ENCODE measurements at regions not wholly inside any gene's neighbourhood (a gene's known extent, or its start where the extent isn't known, plus 50 kb on each side); places are given as distances from the start of the nearest gene placed in this dataset.

- TF ChIP-seq CTCF (conservative IDR thresholded peaks at IDR 0.05 in 1 of 2, IDR thresholded peaks at IDR 0.05 in 1 of 2; ENCODE audit: low read depth in 1 of 2, low read length in 2 of 2) (no peak), EZH2 (IDR thresholded peaks at IDR 0.05; ENCODE audit: low read length, missing control alignments) (no peak)
- no peaks in the 10 kb centered on the region for H3K36me3 ChIP-seq (ENCODE audit: control insufficient read depth, insufficient read depth, low read length)
- H3K9me3 ChIP-seq (ENCODE audit: control insufficient read depth, insufficient read depth, low read depth, low read length) = no peaks in the 10 kb centered on the region
- no peaks in the 10 kb centered on the region for H3K4me1 ChIP-seq (ENCODE audit: control insufficient read depth, extremely low read depth, insufficient read depth, low read length)
- no peak for DNase-seq (ENCODE audit: low read depth in 2 of 2)
- H3K9ac ChIP-seq (ENCODE audit: insufficient read depth, low read length) = no peak overlapping the region
- H3K4me2 ChIP-seq (ENCODE audit: extremely low read depth, insufficient read depth, low read length) = no peak overlapping the region
- no peak overlapping the region for H2AFZ ChIP-seq (ENCODE audit: low read length)
- H3K79me2 ChIP-seq (ENCODE audit: control insufficient read depth, insufficient read depth, low read length) = no peaks in the 10 kb centered on the region
- no peaks in the 10 kb centered on the region for H3K27me3 ChIP-seq (ENCODE audit: control insufficient read depth, insufficient read depth, low read length)
- no peak overlapping the region for H3K4me3 ChIP-seq (replicated peaks in 1 of 4; ENCODE audit: control extremely low read depth in 1 of 4, insufficient read depth in 1 of 4, low read depth in 3 of 4, low read length in 4 of 4)
- H4K20me1 ChIP-seq (ENCODE audit: control insufficient read depth, extremely low read depth, insufficient read depth, low read length) = no peaks in the 10 kb centered on the region
- H3K27ac ChIP-seq (ENCODE audit: insufficient read depth, low read length) = no peak overlapping the region
Observed at GRCh38 chr2:15762449-15762848, 170.8 kb downstream of the DDX1 start.

DNA sequence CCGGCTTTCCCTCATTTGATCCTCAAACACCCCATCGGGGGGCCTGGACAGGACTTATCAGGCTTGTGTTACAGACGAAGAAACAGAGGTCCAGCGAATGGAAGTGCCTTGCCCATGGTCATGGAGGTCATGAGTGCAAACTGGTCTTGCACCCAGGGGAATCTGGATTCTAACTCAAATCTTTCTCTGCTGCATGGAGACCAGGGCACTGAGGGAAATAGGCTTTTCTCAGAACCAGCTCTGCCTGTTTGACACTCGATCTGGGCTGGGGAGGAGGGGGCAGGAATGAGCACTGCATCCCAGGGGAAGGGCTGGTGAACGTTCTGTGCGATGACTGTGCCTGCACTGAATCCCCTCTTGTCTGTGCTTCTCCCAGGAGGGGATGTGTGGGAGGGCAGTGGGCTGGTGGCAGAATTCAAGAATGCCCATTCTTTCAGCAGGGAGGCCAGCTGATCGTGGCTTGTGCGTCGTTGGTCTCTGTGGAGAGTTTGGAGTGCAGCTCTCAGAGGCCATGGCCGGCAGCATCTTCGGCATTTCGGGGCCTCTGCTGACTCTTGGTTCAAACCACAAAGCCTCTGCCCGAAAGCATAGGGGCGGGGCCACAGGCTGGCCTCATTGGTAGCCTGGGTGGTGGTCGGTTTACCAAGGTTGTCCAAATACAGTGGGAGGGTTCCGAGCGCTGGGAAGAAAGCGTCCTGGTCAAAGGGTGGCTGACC, 171.6 kb downstream of the DDX1 start:
- no peak for DNase-seq (ENCODE audit: low read depth in 2 of 2)
- Histone ChIP-seq H3K79me2 (ENCODE audit: control insufficient read depth, insufficient read depth, low read length) (no peaks in the 10 kb centered on the region), H2AFZ (ENCODE audit: low read length) (no peak overlapping the region), H3K4me1 (ENCODE audit: control insufficient read depth, extremely low read depth, insufficient read depth, low read length) (no peaks in the 10 kb centered on the region), H3K27ac (ENCODE audit: insufficient read depth, low read length) (no peak overlapping the region), H3K27me3 (ENCODE audit: control insufficient read depth, insufficient read depth, low read length) (no peaks in the 10 kb centered on the region), H3K9me3 (ENCODE audit: control insufficient read depth, insufficient read depth, low read depth, low read length) (no peaks in the 10 kb centered on the region), H4K20me1 (ENCODE audit: control insufficient read depth, extremely low read depth, insufficient read depth, low read length) (no peaks in the 10 kb centered on the region), H3K4me2 (ENCODE audit: extremely low read depth, insufficient read depth, low read length) (no peak overlapping the region), H3K9ac (ENCODE audit: insufficient read depth, low read length) (no peak overlapping the region), H3K4me3 (replicated peaks in 1 of 4; ENCODE audit: control extremely low read depth in 1 of 4, insufficient read depth in 1 of 4, low read depth in 3 of 4, low read length in 4 of 4) (no peak overlapping the region), H3K36me3 (ENCODE audit: control insufficient read depth, insufficient read depth, low read length) (no peaks in the 10 kb centered on the region)
- TF ChIP-seq EZH2 (IDR thresholded peaks at IDR 0.05; ENCODE audit: low read length, missing control alignments) (no peak), CTCF (conservative IDR thresholded peaks at IDR 0.05 in 1 of 2, IDR thresholded peaks at IDR 0.05 in 1 of 2; ENCODE audit: low read depth in 1 of 2, low read length in 2 of 2) (no peak)

DNA sequence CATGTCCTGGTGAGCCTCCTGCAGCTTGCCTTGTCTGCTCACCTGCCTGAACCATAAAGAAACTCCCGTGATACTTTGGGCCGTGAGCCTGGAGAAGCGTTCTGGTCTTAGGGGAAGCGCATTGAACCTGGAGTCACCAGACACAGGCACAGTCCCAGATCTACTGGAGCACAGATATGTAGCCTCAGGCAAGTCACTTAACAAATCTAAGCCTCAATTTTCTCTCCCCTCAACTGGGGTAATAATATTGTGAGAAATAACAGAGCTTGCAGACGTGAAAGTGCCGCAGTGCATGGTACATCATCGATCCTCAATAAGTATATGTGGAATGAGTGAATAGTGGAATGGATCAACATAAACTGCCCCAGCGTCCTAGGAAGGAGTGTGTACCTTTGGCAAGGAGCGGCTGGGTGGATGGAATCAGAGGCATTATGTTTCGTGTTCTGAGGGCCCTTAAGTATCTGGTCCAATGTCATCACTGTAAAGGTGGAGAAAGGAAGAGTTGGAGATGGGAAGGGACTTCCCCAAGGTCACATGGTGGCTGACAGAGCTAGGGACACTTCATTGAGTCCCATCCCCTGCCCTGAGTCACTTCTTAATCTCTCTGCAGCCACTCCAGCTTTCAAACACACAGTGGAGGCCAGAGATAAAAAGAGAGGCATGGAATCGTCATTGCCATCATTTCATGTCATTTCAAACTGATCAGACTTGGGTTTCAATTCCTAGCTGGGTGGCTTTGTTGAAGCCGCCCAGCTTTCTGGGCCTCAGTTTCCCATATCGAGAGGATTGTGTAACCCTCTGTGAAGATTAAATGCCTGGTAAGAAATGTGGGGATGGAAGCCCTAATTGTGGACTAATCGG, 172.4 kb downstream of the DDX1 start:
- no peak overlapping the region for H3K9ac ChIP-seq (ENCODE audit: insufficient read depth, low read length)
- no peak overlapping the region for H3K4me2 ChIP-seq (ENCODE audit: extremely low read depth, insufficient read depth, low read length)
- H3K27me3 ChIP-seq (ENCODE audit: control insufficient read depth, insufficient read depth, low read length) = no peaks in the 10 kb centered on the region
- H3K9me3 ChIP-seq (ENCODE audit: control insufficient read depth, insufficient read depth, low read depth, low read length) = no peaks in the 10 kb centered on the region
- H3K27ac ChIP-seq (ENCODE audit: insufficient read depth, low read length) = no peak overlapping the region
- no peaks in the 10 kb centered on the region for H3K36me3 ChIP-seq (ENCODE audit: control insufficient read depth, insufficient read depth, low read length)
- DNase-seq (ENCODE audit: low read depth in 2 of 2) = no peak
- H3K79me2 ChIP-seq (ENCODE audit: control insufficient read depth, insufficient read depth, low read length) = no peaks in the 10 kb centered on the region
- TF ChIP-seq CTCF (conservative IDR thresholded peaks at IDR 0.05 in 1 of 2, IDR thresholded peaks at IDR 0.05 in 1 of 2; ENCODE audit: low read depth in 1 of 2, low read length in 2 of 2) (no peak), EZH2 (IDR thresholded peaks at IDR 0.05; ENCODE audit: low read length, missing control alignments) (no peak)
- no peak overlapping the region for H3K4me3 ChIP-seq (replicated peaks in 1 of 4; ENCODE audit: control extremely low read depth in 1 of 4, insufficient read depth in 1 of 4, low read depth in 3 of 4, low read length in 4 of 4)
- no peak overlapping the region for H2AFZ ChIP-seq (ENCODE audit: low read length)
- H4K20me1 ChIP-seq (ENCODE audit: control insufficient read depth, extremely low read depth, insufficient read depth, low read length) = no peaks in the 10 kb centered on the region
- H3K4me1 ChIP-seq (ENCODE audit: control insufficient read depth, extremely low read depth, insufficient read depth, low read length) = no peaks in the 10 kb centered on the region
